SK-N-SH (cell line): ENCODE measurements at regions not wholly inside any gene's neighbourhood (a gene's known extent, or its start where the extent isn't known, plus 50 kb on each side); places are given as distances from the start of the nearest gene placed in this dataset.

Source experiments
- CTCF ChIA-PET: fragments of 300-600, 350-600 bp; formaldehyde crosslinking; extraction: SDS; loops from one replicate; lab custom pipeline; 2021; lab: Yijun Ruan, JAX
- POLR2A ChIA-PET: fragments of 350-600 bp; sonication (Branson Sonifier 250); formaldehyde crosslinking; extraction: SDS; loops from one replicate; lab custom pipeline; 2020; ENCODE audit warnings: antibody characterized with exemption, inconsistent platforms; lab: Yijun Ruan, JAX
- DNase-seq: peaks from one replicate; pipeline ENCODE4 v3.0.0; 2012
- H2AFZ ChIP-seq: fragments of 200-600 bp; sonication (generic); 2 replicates; pipeline ENCODE4 v1.8.1; 2016; ENCODE audit warnings: antibody characterized with exemption, mild to moderate bottlenecking, low read depth
- H3F3A ChIP-seq: fragments of 200-600 bp; sonication (generic); replicated peaks from 2 replicates; pipeline ENCODE3; 2016; ENCODE audit warnings: antibody characterized with exemption, mild to moderate bottlenecking; ENCODE audit not compliant: insufficient read depth
- H3K27ac ChIP-seq, 2 experiments: fragments of 200-500 bp in 1 of 2; fragments of 200-600 bp in 1 of 2; sonication (Bioruptor generic) in 1 of 2; sonication (generic), shearing (Covaris generic) in 1 of 2; 2 replicates each; pipeline versions ENCODE4 v1.5.1 to v1.6.1; 2014 to 2016; ENCODE audit warnings: low read depth in 2 of 2, inconsistent platforms in 1 of 2, low read length in 1 of 2, mild to moderate bottlenecking in 1 of 2, mixed read lengths in 1 of 2
- H3K27me3 ChIP-seq: fragments of 200-600 bp; sonication (generic), shearing (Covaris generic); 2 replicates; pipeline ENCODE4 v1.6.1; 2016; ENCODE audit warnings: mixed run types; ENCODE audit not compliant: insufficient read depth
- H3K36me3 ChIP-seq, 2 experiments: fragments of 200-500 bp in 1 of 2; fragments of 200-600 bp in 1 of 2; sonication (Bioruptor generic) in 1 of 2; sonication (generic) in 1 of 2; replicated peaks in 1 of 2; 2 replicates each; pipeline versions ENCODE3 to v1.5.1; 2014 to 2016; ENCODE audit warnings: low read length in 1 of 2, mild to moderate bottlenecking in 1 of 2; ENCODE audit not compliant: insufficient read depth in 2 of 2, control insufficient read depth in 1 of 2
- H3K4me1 ChIP-seq, 2 experiments: fragments of 200-500 bp in 1 of 2; fragments of 200-600 bp in 1 of 2; sonication (Bioruptor generic) in 1 of 2; sonication (generic), shearing (Covaris generic) in 1 of 2; 2 replicates each; pipeline versions ENCODE4 v1.5.1 to v1.6.1; 2014 to 2016; ENCODE audit warnings: low read depth in 1 of 2, low read length in 1 of 2, mixed run types in 1 of 2; ENCODE audit not compliant: insufficient read depth in 2 of 2, control insufficient read depth in 1 of 2
- H3K4me2 ChIP-seq: fragments of 200-600 bp; sonication (generic), shearing (Covaris generic); 2 replicates; pipeline ENCODE4 v1.6.1; 2017; ENCODE audit warnings: mixed run types
- H3K4me3 ChIP-seq, 2 experiments: fragments of 200-500 bp in 1 of 2; fragments of 200-600 bp in 1 of 2; sonication (Bioruptor generic) in 1 of 2; sonication (generic), shearing (Covaris generic) in 1 of 2; 2 replicates each; pipeline versions ENCODE4 v1.5.1 to v1.8.1; 2014 to 2016; ENCODE audit warnings: low read depth in 2 of 2, inconsistent platforms in 1 of 2, low read length in 1 of 2, mild to moderate bottlenecking in 1 of 2, mixed read lengths in 1 of 2, moderate library complexity in 1 of 2
- H3K79me2 ChIP-seq: fragments of 200-600 bp; sonication (generic); 2 replicates; pipeline ENCODE4 v1.8.1; 2017; ENCODE audit warnings: mild to moderate bottlenecking; ENCODE audit not compliant: insufficient read depth
- H3K9ac ChIP-seq: fragments of 200-600 bp; sonication (generic); 2 replicates; pipeline ENCODE4 v1.6.1; 2017; ENCODE audit warnings: mixed run types
- H3K9me2 ChIP-seq: fragments of 200-600 bp; sonication (generic); 2 replicates; pipeline ENCODE4 v1.6.1; 2017; ENCODE audit warnings: mixed run types
- H3K9me3 ChIP-seq: fragments of 200-600 bp; sonication (generic); 2 replicates; pipeline ENCODE4 v1.6.1; 2017; ENCODE audit warnings: mixed run types, mild to moderate bottlenecking, moderate library complexity
- H4K20me1 ChIP-seq: fragments of 200-600 bp; sonication (generic); 2 replicates; pipeline ENCODE4 v1.6.1; 2017; ENCODE audit warnings: mild to moderate bottlenecking, mixed run types; ENCODE audit not compliant: insufficient read depth
- ELF1 ChIP-seq: IDR thresholded peaks from 2 replicates; pipeline ENCODE4 v1.4.0; 2012
- EP300 ChIP-seq, 2 experiments: IDR thresholded peaks; 2 replicates each; pipeline versions ENCODE4 v1.4.0 to v1.6.1; 2012; ENCODE audit warnings: borderline replicate concordance in 1 of 2, low read depth in 1 of 2, low read length in 1 of 2
- GABPA ChIP-seq: IDR thresholded peaks from 2 replicates; pipeline ENCODE4 v1.4.0; 2012; ENCODE audit warnings: low read depth, mild to moderate bottlenecking
- NFIC ChIP-seq: IDR thresholded peaks from 2 replicates; pipeline ENCODE4 v1.4.0; 2012; ENCODE audit warnings: borderline replicate concordance
- NRF1 ChIP-seq: IDR thresholded peaks from 2 replicates; pipeline ENCODE4 v1.6.1; 2012; ENCODE audit warnings: low read depth, mild to moderate bottlenecking, low read length
- RAD21 ChIP-seq: IDR thresholded peaks from 2 replicates; pipeline ENCODE4 v1.6.1; 2012; ENCODE audit warnings: mild to moderate bottlenecking, low read length
- RCOR1 ChIP-seq: fragments of 150-350 bp; IDR thresholded peaks from 2 replicates; pipeline ENCODE4 v1.6.1; 2017; ENCODE audit warnings: antibody characterized with exemption, low read length
- RXRA ChIP-seq: IDR thresholded peaks from 2 replicates; pipeline ENCODE4 v1.4.0; 2012; ENCODE audit warnings: low read depth, mild to moderate bottlenecking, borderline replicate concordance
- SMC3 ChIP-seq: IDR thresholded peaks from 2 replicates; pipeline ENCODE4 v1.6.1; 2012; ENCODE audit warnings: low read depth, low read length, improper control_type of control experiment
- TEAD4 ChIP-seq: IDR thresholded peaks from 2 replicates; pipeline ENCODE4 v1.4.0; 2012; ENCODE audit warnings: mild to moderate bottlenecking, borderline replicate concordance; ENCODE audit not compliant: insufficient read depth
- YY1 ChIP-seq: IDR thresholded peaks from 2 replicates; pipeline ENCODE4 v1.4.0; 2012; ENCODE audit warnings: low read depth, mild to moderate bottlenecking
- WGBS: methylation state at CpG from one replicate; pipeline ENCODE4 v1.1.6; 2017; ENCODE audit warnings: low lambda C conversion rate; 5-methylcytosine and 5-hydroxymethylcytosine counted together
- TF ChIP-seq, protein P1 (sequence below): IDR thresholded peaks from 2 replicates; pipeline ENCODE4 v1.4.0; 2012; ENCODE audit warnings: low read depth, borderline replicate concordance
- TF ChIP-seq, protein P2 (sequence below): fragments of 150-350 bp; IDR thresholded peaks from 2 replicates; pipeline ENCODE4 v1.6.1; 2016; ENCODE audit warnings: mild to moderate bottlenecking, low read depth, low read length
- TF ChIP-seq, protein P3 (sequence below): IDR thresholded peaks from 2 replicates; pipeline ENCODE4; 2012
- TF ChIP-seq, protein P4 (sequence below): IDR thresholded peaks from 2 replicates; pipeline ENCODE4 v1.6.1; 2012; ENCODE audit warnings: mild to moderate bottlenecking, low read depth, low read length, moderate library complexity
- TF ChIP-seq, protein P5 (sequence below): fragments of 200-600 bp; sonication (generic); IDR thresholded peaks from 2 replicates; pipeline ENCODE4 v1.6.1; 2017; ENCODE audit warnings: antibody characterized with exemption, mild to moderate bottlenecking, moderate library complexity

DNA sequence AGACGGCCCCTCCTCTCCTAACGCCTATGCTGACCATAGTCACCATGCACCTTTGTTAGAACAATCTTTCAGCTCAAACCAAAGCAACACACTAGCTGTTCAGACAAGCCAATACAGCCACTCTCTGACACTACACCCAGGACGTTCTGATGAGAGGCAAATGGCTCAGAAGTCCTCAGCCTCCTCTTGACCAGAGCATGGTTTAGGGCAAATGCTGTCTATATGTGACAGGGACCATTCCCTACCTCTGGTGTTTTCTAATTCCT is 264.8 kb upstream of the HES1 start:
- no peak overlapping the region for H2AFZ ChIP-seq
- no peaks in the 10 kb centered on the region for H3K79me2 ChIP-seq
- POLR2A ChIA-PET = no interaction called here
- H3K36me3 ChIP-seq = no peaks in the 10 kb centered on the region
- no peak for DNase-seq
- no peaks in the 10 kb centered on the region for H4K20me1 ChIP-seq
- H3K4me2 ChIP-seq = no peak overlapping the region
- no peak overlapping the region for H3K9ac ChIP-seq
- H3K4me1 ChIP-seq = peaks cover 0 to 10% of the 10 kb centered on the region in 2 experiments; a peak in 1 of 4 replicates
- no peak overlapping the region for H3K4me3 ChIP-seq
- WGBS = 21% methylated on average over 3 of the region's 3 CpGs
- H3K27ac ChIP-seq = no peak overlapping the region
- no peaks in the 10 kb centered on the region for H3K27me3 ChIP-seq
- H3K9me3 ChIP-seq = no peaks in the 10 kb centered on the region
- TF ChIP-seq, protein P1, sequence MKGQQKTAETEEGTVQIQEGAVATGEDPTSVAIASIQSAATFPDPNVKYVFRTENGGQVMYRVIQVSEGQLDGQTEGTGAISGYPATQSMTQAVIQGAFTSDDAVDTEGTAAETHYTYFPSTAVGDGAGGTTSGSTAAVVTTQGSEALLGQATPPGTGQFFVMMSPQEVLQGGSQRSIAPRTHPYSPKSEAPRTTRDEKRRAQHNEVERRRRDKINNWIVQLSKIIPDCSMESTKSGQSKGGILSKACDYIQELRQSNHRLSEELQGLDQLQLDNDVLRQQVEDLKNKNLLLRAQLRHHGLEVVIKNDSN = no peak
- no peak for TF ChIP-seq YY1
- TF ChIP-seq, protein P2, sequence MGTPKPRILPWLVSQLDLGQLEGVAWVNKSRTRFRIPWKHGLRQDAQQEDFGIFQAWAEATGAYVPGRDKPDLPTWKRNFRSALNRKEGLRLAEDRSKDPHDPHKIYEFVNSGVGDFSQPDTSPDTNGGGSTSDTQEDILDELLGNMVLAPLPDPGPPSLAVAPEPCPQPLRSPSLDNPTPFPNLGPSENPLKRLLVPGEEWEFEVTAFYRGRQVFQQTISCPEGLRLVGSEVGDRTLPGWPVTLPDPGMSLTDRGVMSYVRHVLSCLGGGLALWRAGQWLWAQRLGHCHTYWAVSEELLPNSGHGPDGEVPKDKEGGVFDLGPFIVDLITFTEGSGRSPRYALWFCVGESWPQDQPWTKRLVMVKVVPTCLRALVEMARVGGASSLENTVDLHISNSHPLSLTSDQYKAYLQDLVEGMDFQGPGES = no peak
- TF ChIP-seq, protein P3, sequence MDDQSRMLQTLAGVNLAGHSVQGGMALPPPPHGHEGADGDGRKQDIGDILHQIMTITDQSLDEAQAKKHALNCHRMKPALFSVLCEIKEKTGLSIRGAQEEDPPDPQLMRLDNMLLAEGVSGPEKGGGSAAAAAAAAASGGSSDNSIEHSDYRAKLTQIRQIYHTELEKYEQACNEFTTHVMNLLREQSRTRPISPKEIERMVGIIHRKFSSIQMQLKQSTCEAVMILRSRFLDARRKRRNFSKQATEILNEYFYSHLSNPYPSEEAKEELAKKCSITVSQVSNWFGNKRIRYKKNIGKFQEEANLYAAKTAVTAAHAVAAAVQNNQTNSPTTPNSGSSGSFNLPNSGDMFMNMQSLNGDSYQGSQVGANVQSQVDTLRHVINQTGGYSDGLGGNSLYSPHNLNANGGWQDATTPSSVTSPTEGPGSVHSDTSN = no peak
- TF ChIP-seq EP300 (IDR thresholded peaks at IDR 0.05; ENCODE audit: borderline replicate concordance in 1 of 2, low read depth in 1 of 2, low read length in 1 of 2) = no peak
- TF ChIP-seq NFIC = no peak
- TF ChIP-seq, protein P4, sequence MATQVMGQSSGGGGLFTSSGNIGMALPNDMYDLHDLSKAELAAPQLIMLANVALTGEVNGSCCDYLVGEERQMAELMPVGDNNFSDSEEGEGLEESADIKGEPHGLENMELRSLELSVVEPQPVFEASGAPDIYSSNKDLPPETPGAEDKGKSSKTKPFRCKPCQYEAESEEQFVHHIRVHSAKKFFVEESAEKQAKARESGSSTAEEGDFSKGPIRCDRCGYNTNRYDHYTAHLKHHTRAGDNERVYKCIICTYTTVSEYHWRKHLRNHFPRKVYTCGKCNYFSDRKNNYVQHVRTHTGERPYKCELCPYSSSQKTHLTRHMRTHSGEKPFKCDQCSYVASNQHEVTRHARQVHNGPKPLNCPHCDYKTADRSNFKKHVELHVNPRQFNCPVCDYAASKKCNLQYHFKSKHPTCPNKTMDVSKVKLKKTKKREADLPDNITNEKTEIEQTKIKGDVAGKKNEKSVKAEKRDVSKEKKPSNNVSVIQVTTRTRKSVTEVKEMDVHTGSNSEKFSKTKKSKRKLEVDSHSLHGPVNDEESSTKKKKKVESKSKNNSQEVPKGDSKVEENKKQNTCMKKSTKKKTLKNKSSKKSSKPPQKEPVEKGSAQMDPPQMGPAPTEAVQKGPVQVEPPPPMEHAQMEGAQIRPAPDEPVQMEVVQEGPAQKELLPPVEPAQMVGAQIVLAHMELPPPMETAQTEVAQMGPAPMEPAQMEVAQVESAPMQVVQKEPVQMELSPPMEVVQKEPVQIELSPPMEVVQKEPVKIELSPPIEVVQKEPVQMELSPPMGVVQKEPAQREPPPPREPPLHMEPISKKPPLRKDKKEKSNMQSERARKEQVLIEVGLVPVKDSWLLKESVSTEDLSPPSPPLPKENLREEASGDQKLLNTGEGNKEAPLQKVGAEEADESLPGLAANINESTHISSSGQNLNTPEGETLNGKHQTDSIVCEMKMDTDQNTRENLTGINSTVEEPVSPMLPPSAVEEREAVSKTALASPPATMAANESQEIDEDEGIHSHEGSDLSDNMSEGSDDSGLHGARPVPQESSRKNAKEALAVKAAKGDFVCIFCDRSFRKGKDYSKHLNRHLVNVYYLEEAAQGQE = no peak
- no peak for TF ChIP-seq TEAD4
- no peak for TF ChIP-seq RAD21
- no peak for TF ChIP-seq NRF1
- TF ChIP-seq, protein P5, sequence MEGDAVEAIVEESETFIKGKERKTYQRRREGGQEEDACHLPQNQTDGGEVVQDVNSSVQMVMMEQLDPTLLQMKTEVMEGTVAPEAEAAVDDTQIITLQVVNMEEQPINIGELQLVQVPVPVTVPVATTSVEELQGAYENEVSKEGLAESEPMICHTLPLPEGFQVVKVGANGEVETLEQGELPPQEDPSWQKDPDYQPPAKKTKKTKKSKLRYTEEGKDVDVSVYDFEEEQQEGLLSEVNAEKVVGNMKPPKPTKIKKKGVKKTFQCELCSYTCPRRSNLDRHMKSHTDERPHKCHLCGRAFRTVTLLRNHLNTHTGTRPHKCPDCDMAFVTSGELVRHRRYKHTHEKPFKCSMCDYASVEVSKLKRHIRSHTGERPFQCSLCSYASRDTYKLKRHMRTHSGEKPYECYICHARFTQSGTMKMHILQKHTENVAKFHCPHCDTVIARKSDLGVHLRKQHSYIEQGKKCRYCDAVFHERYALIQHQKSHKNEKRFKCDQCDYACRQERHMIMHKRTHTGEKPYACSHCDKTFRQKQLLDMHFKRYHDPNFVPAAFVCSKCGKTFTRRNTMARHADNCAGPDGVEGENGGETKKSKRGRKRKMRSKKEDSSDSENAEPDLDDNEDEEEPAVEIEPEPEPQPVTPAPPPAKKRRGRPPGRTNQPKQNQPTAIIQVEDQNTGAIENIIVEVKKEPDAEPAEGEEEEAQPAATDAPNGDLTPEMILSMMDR = no peak
- no peak for TF ChIP-seq RCOR1
- TF ChIP-seq GABPA = no peak
- no peak for TF ChIP-seq RXRA
- no peak for TF ChIP-seq ELF1
- TF ChIP-seq SMC3 = no peak
- H3F3A ChIP-seq = no peaks in the 10 kb centered on the region
- no peaks in the 10 kb centered on the region for H3K9me2 ChIP-seq
- CTCF ChIA-PET = no interaction called here
